Keratinocyte (primary cell): ENCODE measurements at regions not wholly inside any gene's neighbourhood (a gene's known extent, or its start where the extent isn't known, plus 50 kb on each side); places are given as distances from the start of the nearest gene placed in this dataset.

Experiments used
- EZH2 ChIP-seq: IDR thresholded peaks from one replicate; pipeline ENCODE4 v1.6.1; 2012; ENCODE audit warnings: inconsistent platforms, mild to moderate bottlenecking, low read length, moderate library complexity
- TF ChIP-seq, protein P1 (sequence below), 3 experiments: IDR thresholded peaks in 1 of 3; conservative IDR thresholded peaks in 1 of 3; optimal IDR thresholded peaks in 1 of 3; 2 replicates in 2 of 3; 3 replicates in 1 of 3; pipeline versions ENCODE3 to v1.5.1; 2011; ENCODE audit warnings: low read length in 3 of 3, mild to moderate bottlenecking in 3 of 3, moderate library complexity in 2 of 3, control low read depth in 1 of 3, inconsistent platforms in 1 of 3; ENCODE audit not compliant: insufficient read depth in 2 of 3; ENCODE audit errors: extremely low read depth in 1 of 3

DNA sequence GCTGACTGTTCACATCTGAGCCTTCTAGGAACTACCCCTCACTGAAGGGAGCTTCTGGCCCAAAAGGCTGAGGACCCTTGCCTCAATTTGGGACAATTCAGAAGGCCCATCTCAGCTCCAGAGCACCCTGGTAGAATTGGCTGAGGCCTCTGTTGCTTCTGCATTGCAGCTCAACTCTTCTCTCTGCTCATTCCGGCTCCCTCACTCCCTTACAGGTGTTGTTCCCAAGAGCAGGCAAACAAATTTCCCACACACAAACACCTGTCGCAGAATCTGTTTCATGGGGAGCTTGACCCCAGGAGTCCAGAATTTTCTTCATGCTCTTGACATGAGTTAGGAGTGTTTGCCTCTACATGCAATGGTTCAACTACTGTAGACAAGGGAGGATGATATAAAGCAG is 78.7 kb downstream of the CRYGS start:
- TF ChIP-seq, protein P1, sequence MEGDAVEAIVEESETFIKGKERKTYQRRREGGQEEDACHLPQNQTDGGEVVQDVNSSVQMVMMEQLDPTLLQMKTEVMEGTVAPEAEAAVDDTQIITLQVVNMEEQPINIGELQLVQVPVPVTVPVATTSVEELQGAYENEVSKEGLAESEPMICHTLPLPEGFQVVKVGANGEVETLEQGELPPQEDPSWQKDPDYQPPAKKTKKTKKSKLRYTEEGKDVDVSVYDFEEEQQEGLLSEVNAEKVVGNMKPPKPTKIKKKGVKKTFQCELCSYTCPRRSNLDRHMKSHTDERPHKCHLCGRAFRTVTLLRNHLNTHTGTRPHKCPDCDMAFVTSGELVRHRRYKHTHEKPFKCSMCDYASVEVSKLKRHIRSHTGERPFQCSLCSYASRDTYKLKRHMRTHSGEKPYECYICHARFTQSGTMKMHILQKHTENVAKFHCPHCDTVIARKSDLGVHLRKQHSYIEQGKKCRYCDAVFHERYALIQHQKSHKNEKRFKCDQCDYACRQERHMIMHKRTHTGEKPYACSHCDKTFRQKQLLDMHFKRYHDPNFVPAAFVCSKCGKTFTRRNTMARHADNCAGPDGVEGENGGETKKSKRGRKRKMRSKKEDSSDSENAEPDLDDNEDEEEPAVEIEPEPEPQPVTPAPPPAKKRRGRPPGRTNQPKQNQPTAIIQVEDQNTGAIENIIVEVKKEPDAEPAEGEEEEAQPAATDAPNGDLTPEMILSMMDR (optimal IDR thresholded peaks at IDR 0.05 in 1 of 3, IDR thresholded peaks at IDR 0.05 in 1 of 3, conservative IDR thresholded peaks at IDR 0.05 in 1 of 3; ENCODE audit: extremely low read depth in 1 of 3, insufficient read depth in 2 of 3, low read length in 3 of 3) = no peak
- TF ChIP-seq EZH2 = no peak
